HG03045 (cell line): ENCODE measurements at regions not wholly inside any gene's neighbourhood (a gene's known extent, or its start where the extent isn't known, plus 50 kb on each side); places are given as distances from the start of the nearest gene placed in this dataset.
"Not testable (repeated sequence)": the region's sequence is repeated elsewhere in the genome, so short reads cannot be mapped to it uniquely, and the experiment has no call there.

Experiments used
- ATAC-seq: cut with Tn5 transposase; IDR thresholded peaks from one replicate; pipeline ENCODE4 v1.9.1; 2021; ENCODE audit warnings: mild to moderate bottlenecking, moderate library complexity; ENCODE audit not compliant: unreplicated experiment

GRCh38 chr1:185681034-185681633, 53.1 kb upstream of the HMCN1 start:
- ATAC-seq: no peak

- no peak for ATAC-seq
Measured at GRCh38 chr1:185680453-185680852, 53.7 kb upstream of the HMCN1 start.

GRCh38 chr1:185679220-185679619, 55.0 kb upstream of the HMCN1 start:
- ATAC-seq: no peak

GRCh38 chr1:185676969-185677368, 57.2 kb upstream of the HMCN1 start:
- ATAC-seq: no peak

- ATAC-seq: no peak
Measured at GRCh38 chr1:185674201-185674600, 60.0 kb upstream of the HMCN1 start.

GRCh38 chr1:185672719-185673360, 61.4 kb upstream of the HMCN1 start:
- no peak for ATAC-seq

- ATAC-seq: peak; percentile 58
Measured at GRCh38 chr1:185670187-185670627, 64.0 kb upstream of the HMCN1 start.

- ATAC-seq: no peak
Measured at GRCh38 chr1:185668013-185668412, 66.2 kb upstream of the HMCN1 start.

- ATAC-seq: no peak
Measured at GRCh38 chr1:185666582-185666981, 67.6 kb upstream of the HMCN1 start.

GRCh38 chr1:185663771-185664296, 70.4 kb upstream of the HMCN1 start:
- ATAC-seq: no peak

- ATAC-seq: no peak
Measured at GRCh38 chr1:185663332-185663731, 70.9 kb upstream of the HMCN1 start.

GRCh38 chr1:185661971-185662370, 72.2 kb upstream of the HMCN1 start:
- ATAC-seq: no peak

GRCh38 chr1:185656663-185657062, 77.5 kb upstream of the HMCN1 start:
- no peak for ATAC-seq

GRCh38 chr1:185654952-185655314, 79.3 kb upstream of the HMCN1 start:
- ATAC-seq: no peak

GRCh38 chr1:185654199-185654951, 79.8 kb upstream of the HMCN1 start:
- no peak for ATAC-seq

GRCh38 chr1:185653615-185654014, 80.6 kb upstream of the HMCN1 start:
- no peak for ATAC-seq

GRCh38 chr1:185652348-185652747, 81.8 kb upstream of the HMCN1 start:
- no peak for ATAC-seq

- no peak for ATAC-seq
Measured at GRCh38 chr1:185650602-185651230, 83.5 kb upstream of the HMCN1 start.

- no peak for ATAC-seq
Measured at GRCh38 chr1:185648858-185649589, 85.2 kb upstream of the HMCN1 start.

- not testable (repeated sequence) for ATAC-seq
Measured at GRCh38 chr1:185647597-185648267, 86.5 kb upstream of the HMCN1 start.
